Suprapubic skin (tissue), 3 donors: ENCODE measurements at regions not wholly inside any gene's neighbourhood (a gene's known extent, or its start where the extent isn't known, plus 50 kb on each side); places are given as distances from the start of the nearest gene placed in this dataset.

Experiments
- POLR2A ChIP-seq, 2 donors: fragments of 450-650 bp; IDR thresholded peaks; one replicate each; pipeline ENCODE4 v1.6.1; 2017; ENCODE audit warnings: antibody characterized with exemption in 2 of 2, mild to moderate bottlenecking in 2 of 2, moderate library complexity in 2 of 2
- TF ChIP-seq, protein P1 (sequence below), 2 donors: fragments of 200-600 bp in 1 of 2; fragments of 450-650 bp in 1 of 2; sonication (generic) in 1 of 2; IDR thresholded peaks; one replicate each; pipeline ENCODE4 v1.5.1; 2016 to 2019; ENCODE audit warnings: antibody characterized with exemption in 2 of 2, mild to moderate bottlenecking in 1 of 2, moderate library complexity in 1 of 2

DNA sequence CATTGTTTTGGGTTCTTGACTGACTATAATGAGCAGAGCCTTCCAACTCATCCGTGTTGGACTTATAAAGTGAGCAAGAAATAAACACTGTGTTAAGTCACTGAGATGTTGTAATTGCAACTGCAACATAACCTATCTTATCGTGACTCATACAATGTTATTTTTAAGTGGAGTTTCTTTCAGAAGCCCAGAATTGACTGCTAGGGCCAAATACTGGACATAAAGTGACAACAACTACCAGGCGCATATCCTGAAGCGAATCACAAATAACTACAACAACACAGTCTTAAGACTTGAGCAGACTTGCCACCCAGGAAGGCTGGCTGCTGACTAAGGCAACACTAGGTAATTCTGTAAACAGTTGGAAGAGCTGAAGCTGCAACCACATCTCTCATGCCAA, 326.6 kb downstream of the COL12A1 start:
- TF ChIP-seq POLR2A (IDR thresholded peaks at IDR 0.05) = no peak
- TF ChIP-seq, protein P1, sequence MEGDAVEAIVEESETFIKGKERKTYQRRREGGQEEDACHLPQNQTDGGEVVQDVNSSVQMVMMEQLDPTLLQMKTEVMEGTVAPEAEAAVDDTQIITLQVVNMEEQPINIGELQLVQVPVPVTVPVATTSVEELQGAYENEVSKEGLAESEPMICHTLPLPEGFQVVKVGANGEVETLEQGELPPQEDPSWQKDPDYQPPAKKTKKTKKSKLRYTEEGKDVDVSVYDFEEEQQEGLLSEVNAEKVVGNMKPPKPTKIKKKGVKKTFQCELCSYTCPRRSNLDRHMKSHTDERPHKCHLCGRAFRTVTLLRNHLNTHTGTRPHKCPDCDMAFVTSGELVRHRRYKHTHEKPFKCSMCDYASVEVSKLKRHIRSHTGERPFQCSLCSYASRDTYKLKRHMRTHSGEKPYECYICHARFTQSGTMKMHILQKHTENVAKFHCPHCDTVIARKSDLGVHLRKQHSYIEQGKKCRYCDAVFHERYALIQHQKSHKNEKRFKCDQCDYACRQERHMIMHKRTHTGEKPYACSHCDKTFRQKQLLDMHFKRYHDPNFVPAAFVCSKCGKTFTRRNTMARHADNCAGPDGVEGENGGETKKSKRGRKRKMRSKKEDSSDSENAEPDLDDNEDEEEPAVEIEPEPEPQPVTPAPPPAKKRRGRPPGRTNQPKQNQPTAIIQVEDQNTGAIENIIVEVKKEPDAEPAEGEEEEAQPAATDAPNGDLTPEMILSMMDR (IDR thresholded peaks at IDR 0.05) = no peak
